Hepatocyte (in vitro differentiated cells): ENCODE measurements at regions not wholly inside any gene's neighbourhood (a gene's known extent, or its start where the extent isn't known, plus 50 kb on each side); places are given as distances from the start of the nearest gene placed in this dataset.

Experiments
- CTCF ChIP-seq: fragments of 200-600 bp; sonication (generic); IDR thresholded peaks from 2 replicates; pipeline ENCODE4 v1.5.1; 2016; ENCODE audit warnings: antibody characterized with exemption, mild to moderate bottlenecking; ENCODE audit not compliant: poor library complexity
- EZH2 ChIP-seq: fragments of 200-600 bp; sonication (generic); IDR thresholded peaks from 2 replicates; pipeline ENCODE4 v1.6.1; 2016; ENCODE audit warnings: antibody characterized with exemption, mild to moderate bottlenecking, borderline replicate concordance

GRCh38 chr5:99827136-99827535 is 708.0 kb upstream of the FAM174A start:
- TF ChIP-seq EZH2 (no peak), CTCF (no peak)
